ENCODE measurements at regions not wholly inside any gene's neighbourhood (a gene's known extent, or its start where the extent isn't known, plus 50 kb on each side); places are given as distances from the start of the nearest gene placed in this dataset.

GRCh38 chr3:132781922-132782321, 59.7 kb upstream of the NPHP3 start:
- Histone ChIP-seq H2AFZ (ENCODE audit: low read length) (no peak overlapping the region), H3K79me2 (ENCODE audit: low read length) (no peaks in the 10 kb centered on the region), H3K9me3 (ENCODE audit: low read length) (no peaks in the 10 kb centered on the region), H3K27ac (ENCODE audit: low read length) (no peak overlapping the region), H3K4me3 (ENCODE audit: low read length) (no peak overlapping the region), H3K9me2 (replicated peaks; ENCODE audit: low read length) (no peaks in the 10 kb centered on the region), H3K4me1 (ENCODE audit: insufficient read depth, low read length) (no peaks in the 10 kb centered on the region), H3K9ac (ENCODE audit: low read length) (no peak overlapping the region), H3K27me3 (ENCODE audit: low read length) (peaks cover 16% of the 10 kb centered on the region; the same call in 1 of the 2 replicates), H3K36me3 (ENCODE audit: low read depth, low read length) (no peaks in the 10 kb centered on the region), H4K20me1 (ENCODE audit: low read length) (no peaks in the 10 kb centered on the region), H3F3A (ENCODE audit: low read length, unreplicated experiment) (no peaks in the 10 kb centered on the region), H3K4me2 (ENCODE audit: low read length) (no peak overlapping the region)
- no TSS peak for BruUV-seq (replicated peaks)
- DNase-seq: no peak
- CTCF ChIA-PET: no interaction called here
- POLR2A ChIA-PET (ENCODE audit: unreplicated experiment): no interaction called here
- no peak for ATAC-seq
- intact Hi-C loops (cut with micrococcal nuclease): no loop called here
- TF ChIP-seq CTCF (conservative IDR thresholded peaks at IDR 0.05; ENCODE audit: low read depth, low read length): no peak
- TF ChIP-seq EZH2phosphoT487 (IDR thresholded peaks at IDR 0.05; ENCODE audit: borderline replicate concordance, low read length): no peak
- no peak for TF ChIP-seq EZH2 (IDR thresholded peaks at IDR 0.05; ENCODE audit: low read length, unreplicated experiment)

DNA sequence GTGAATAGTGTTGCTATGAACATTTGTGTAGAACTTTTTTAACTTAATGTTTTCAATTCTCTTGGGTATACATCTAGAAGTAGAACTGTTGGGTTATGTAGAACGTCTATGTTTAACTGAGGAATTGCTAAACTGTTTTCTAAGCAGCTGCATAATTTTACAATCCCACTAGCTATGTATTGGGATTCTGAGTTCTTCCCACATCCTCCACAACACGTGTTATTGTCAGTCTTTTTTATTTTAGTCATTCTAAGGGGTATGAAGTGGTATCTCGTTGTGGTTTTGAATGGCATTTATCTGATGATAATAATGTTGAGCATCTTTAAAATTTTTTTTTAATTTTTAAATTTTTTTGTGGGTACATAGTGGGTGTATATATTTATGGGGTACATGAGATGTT, 55.0 kb upstream of the NPHP3 start:
- H3K27ac ChIP-seq (ENCODE audit: low read length): no peak overlapping the region
- no peak for TF ChIP-seq CTCF (conservative IDR thresholded peaks at IDR 0.05; ENCODE audit: low read depth, low read length)
- no peak for TF ChIP-seq EZH2 (IDR thresholded peaks at IDR 0.05; ENCODE audit: low read length, unreplicated experiment)
- no peak for TF ChIP-seq EZH2phosphoT487 (IDR thresholded peaks at IDR 0.05; ENCODE audit: borderline replicate concordance, low read length)
- CTCF ChIA-PET: no interaction called here
- H3K36me3 ChIP-seq (ENCODE audit: low read depth, low read length): no peaks in the 10 kb centered on the region
- H3K79me2 ChIP-seq (ENCODE audit: low read length): no peaks in the 10 kb centered on the region
- ATAC-seq: no peak
- POLR2A ChIA-PET (ENCODE audit: unreplicated experiment): no interaction called here
- no peaks in the 10 kb centered on the region for H4K20me1 ChIP-seq (ENCODE audit: low read length)
- no peak overlapping the region for H3K9ac ChIP-seq (ENCODE audit: low read length)
- H3F3A ChIP-seq (ENCODE audit: low read length, unreplicated experiment): no peaks in the 10 kb centered on the region
- H2AFZ ChIP-seq (ENCODE audit: low read length): no peak overlapping the region
- H3K27me3 ChIP-seq (ENCODE audit: low read length): peaks cover 16% of the 10 kb centered on the region
- no peaks in the 10 kb centered on the region for H3K4me1 ChIP-seq (ENCODE audit: insufficient read depth, low read length)
- H3K9me2 ChIP-seq (replicated peaks; ENCODE audit: low read length): no peaks in the 10 kb centered on the region
- no peaks in the 10 kb centered on the region for H3K9me3 ChIP-seq (ENCODE audit: low read length)
- H3K4me2 ChIP-seq (ENCODE audit: low read length): no peak overlapping the region
- H3K4me3 ChIP-seq (ENCODE audit: low read length): no peak overlapping the region
- BruUV-seq (replicated peaks): no TSS peak
- no peak for DNase-seq
- intact Hi-C loops (cut with micrococcal nuclease): no loop called here

DNA sequence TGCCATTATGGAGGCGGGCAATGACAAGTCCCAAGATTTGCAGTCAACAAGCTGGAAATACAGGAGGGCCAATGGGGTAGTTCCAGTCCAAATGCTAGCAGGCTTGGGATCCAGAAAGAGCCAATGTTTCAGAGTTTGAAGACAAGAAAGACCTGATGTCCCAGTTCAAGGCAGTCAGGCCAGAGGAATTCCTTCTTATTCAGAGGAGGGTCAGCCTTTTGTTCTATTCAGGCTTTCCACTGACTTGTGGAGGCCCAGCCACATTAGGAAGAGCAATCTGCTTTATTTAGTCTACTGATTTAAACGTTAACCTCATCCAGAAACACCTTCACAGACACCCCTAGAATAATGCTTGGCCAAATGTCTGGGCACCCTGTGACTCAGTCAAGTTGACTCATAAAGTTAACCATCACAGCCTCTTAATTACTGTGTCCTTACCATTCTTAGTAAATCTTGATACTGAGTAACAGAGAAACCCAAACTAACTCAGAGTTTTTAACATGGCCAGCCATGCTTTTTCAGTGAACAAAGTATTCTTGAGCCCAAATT, 50.9 kb upstream of the NPHP3 start:
- Histone ChIP-seq H3F3A (ENCODE audit: low read length, unreplicated experiment) (no peaks in the 10 kb centered on the region), H3K9ac (ENCODE audit: low read length) (no peak overlapping the region), H3K27ac (ENCODE audit: low read length) (no peak overlapping the region), H3K9me2 (replicated peaks; ENCODE audit: low read length) (no peaks in the 10 kb centered on the region), H3K4me1 (ENCODE audit: insufficient read depth, low read length) (no peaks in the 10 kb centered on the region), H2AFZ (ENCODE audit: low read length) (no peak overlapping the region), H3K4me2 (ENCODE audit: low read length) (no peak overlapping the region), H3K79me2 (ENCODE audit: low read length) (no peaks in the 10 kb centered on the region), H4K20me1 (ENCODE audit: low read length) (no peaks in the 10 kb centered on the region), H3K27me3 (ENCODE audit: low read length) (peaks cover 21% of the 10 kb centered on the region), H3K9me3 (ENCODE audit: low read length) (no peaks in the 10 kb centered on the region), H3K36me3 (ENCODE audit: low read depth, low read length) (no peaks in the 10 kb centered on the region), H3K4me3 (ENCODE audit: low read length) (no peak overlapping the region)
- TF ChIP-seq EZH2phosphoT487 (IDR thresholded peaks at IDR 0.05; ENCODE audit: borderline replicate concordance, low read length) (no peak), EZH2 (IDR thresholded peaks at IDR 0.05; ENCODE audit: low read length, unreplicated experiment) (no peak), CTCF (conservative IDR thresholded peaks at IDR 0.05; ENCODE audit: low read depth, low read length) (no peak)
- DNase-seq (no peak), ATAC-seq (no peak)
- no TSS peak for BruUV-seq (replicated peaks)
- POLR2A ChIA-PET (ENCODE audit: unreplicated experiment): no interaction called here
- CTCF ChIA-PET: no interaction called here
- intact Hi-C loops (cut with micrococcal nuclease): no loop called here
